GM13976 (cell line): ENCODE measurements at regions not wholly inside any gene's neighbourhood (a gene's known extent, or its start where the extent isn't known, plus 50 kb on each side); places are given as distances from the start of the nearest gene placed in this dataset.

Source experiments
- DNase-seq: peaks from one replicate; pipeline ENCODE4 v3.0.0; 2012; ENCODE audit warnings: low spot score
- in situ Hi-C: fragments of 300-500 bp; cut with MboI; formaldehyde crosslinking; loops from one replicate; pipeline ENCODE4 v1.12.0; 2022; ENCODE audit warnings: low sequenced_read_pairs, mixed read lengths, inconsistent platforms; ENCODE audit not compliant: unreplicated experiment
- TF ChIP-seq, protein P1 (sequence below): IDR thresholded peaks from 2 replicates; pipeline ENCODE4 v1.5.1; 2012; ENCODE audit warnings: borderline replicate concordance, mild to moderate bottlenecking; ENCODE audit not compliant: insufficient read depth; ENCODE audit errors: extremely low read depth, missing control alignments, control extremely low read depth

DNA sequence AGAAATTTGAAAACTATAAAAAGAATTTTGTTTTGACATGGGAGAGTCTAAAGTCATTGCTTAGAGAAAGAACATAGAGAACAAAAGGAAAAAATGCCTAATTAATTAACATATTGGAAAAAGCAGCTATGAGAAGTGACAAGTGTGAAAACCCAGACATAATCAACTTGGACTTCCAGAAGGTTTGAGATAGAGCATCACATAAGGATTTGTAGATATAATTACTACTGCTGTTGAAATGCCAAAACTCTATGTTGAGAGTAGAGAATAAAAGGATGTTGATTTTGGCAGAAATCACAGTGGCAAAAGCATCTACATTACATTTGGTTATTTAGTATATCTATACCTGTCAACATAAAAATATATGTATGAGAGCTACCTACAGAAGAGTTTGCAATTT, 135.1 kb downstream of the SLC41A2 start:
- TF ChIP-seq, protein P1, sequence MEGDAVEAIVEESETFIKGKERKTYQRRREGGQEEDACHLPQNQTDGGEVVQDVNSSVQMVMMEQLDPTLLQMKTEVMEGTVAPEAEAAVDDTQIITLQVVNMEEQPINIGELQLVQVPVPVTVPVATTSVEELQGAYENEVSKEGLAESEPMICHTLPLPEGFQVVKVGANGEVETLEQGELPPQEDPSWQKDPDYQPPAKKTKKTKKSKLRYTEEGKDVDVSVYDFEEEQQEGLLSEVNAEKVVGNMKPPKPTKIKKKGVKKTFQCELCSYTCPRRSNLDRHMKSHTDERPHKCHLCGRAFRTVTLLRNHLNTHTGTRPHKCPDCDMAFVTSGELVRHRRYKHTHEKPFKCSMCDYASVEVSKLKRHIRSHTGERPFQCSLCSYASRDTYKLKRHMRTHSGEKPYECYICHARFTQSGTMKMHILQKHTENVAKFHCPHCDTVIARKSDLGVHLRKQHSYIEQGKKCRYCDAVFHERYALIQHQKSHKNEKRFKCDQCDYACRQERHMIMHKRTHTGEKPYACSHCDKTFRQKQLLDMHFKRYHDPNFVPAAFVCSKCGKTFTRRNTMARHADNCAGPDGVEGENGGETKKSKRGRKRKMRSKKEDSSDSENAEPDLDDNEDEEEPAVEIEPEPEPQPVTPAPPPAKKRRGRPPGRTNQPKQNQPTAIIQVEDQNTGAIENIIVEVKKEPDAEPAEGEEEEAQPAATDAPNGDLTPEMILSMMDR = no peak
- in situ Hi-C loops = no loop called here
- DNase-seq = no peak

DNA sequence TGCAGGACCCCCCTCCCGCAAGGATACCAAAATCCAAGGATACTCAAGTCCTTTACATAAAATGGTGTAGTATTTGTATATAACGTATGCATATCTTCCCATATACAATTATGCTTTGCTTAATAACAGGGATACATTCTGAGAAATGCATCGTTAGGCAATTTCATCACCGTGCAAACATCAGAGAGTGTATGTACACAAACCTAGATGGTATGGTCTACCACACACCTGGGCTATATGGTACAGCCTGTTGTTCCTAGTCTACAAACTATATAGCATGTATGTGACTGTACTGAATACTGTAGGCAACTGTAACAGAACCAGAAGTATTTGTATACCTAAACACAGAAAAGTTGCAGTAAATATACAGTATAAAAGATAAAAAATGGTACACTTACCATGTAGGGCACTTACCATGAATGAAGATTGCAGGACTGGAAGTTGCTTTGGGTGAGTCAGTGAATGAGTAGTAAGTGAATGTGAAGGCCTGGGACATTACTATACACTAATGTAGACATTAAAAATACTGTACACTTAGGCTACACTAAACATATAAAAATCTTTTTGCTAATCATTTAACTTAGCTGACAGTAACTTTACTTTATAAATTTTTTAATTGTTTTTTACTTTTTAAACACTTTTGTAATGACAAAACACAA, 141.1 kb downstream of the SLC41A2 start:
- TF ChIP-seq, protein P1 = no peak
- DNase-seq = no peak
- in situ Hi-C loops = no loop called here

DNA sequence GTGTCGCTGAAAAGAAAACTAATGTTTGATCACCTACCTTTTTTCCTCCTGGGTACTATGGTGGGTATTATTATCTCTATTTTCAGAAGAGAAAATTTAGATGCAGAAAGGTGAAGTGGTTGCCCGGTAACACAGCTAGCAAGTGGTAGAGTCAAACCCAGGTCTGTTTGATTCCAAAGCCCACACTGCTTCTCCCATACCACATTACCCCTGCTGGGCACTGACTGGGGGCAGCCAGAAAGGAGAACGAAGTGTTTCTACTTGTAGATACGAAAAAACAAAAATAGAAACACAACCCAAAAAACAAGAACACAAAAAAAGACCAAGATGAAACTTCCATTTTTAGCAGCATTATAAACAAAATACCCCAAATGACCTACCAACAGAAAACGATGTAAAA, 142.2 kb downstream of the SLC41A2 start:
- TF ChIP-seq, protein P1 = no peak
- DNase-seq = no peak
- in situ Hi-C loops = no loop called here

DNA sequence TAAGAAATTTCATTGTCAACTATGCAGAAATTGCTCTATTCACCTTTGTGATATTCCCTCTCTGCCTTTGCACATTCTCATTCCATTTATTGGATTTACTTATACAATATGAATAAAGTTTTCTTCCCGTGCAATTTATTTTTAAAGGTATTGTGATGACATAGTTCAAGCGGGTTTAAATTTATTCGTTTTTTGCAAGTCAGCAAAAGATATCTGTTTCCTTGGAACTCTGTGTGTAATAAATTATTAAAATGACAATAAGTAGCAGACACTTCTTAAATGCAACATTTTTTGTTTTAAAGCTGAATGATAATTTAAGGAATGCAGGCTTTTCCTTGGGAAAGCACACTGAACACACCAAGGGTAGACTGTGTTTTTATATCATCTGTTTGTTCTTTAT, 143.1 kb downstream of the SLC41A2 start:
- no peak for DNase-seq
- TF ChIP-seq, protein P1 = no peak

More for the DNA sequence above, 143.1 kb downstream of the SLC41A2 start:
- in situ Hi-C loops = no loop called here
